Esophagus (tissue), 2 donors: ENCODE measurements at regions not wholly inside any gene's neighbourhood (a gene's known extent, or its start where the extent isn't known, plus 50 kb on each side); places are given as distances from the start of the nearest gene placed in this dataset.

Source experiments
- H3K27ac ChIP-seq, 2 donors: one replicate each; pipeline ENCODE4 v1.5.1; 2013; ENCODE audit warnings: low read depth in 2 of 2, mild to moderate bottlenecking in 2 of 2, inconsistent platforms in 1 of 2, low read length in 1 of 2, moderate library complexity in 1 of 2
- H3K27me3 ChIP-seq, 2 donors: one replicate each; pipeline ENCODE4 v1.6.1; 2013; ENCODE audit warnings: low read length in 2 of 2, control low read depth in 1 of 2, mild to moderate bottlenecking in 1 of 2; ENCODE audit not compliant: insufficient read depth in 2 of 2, control insufficient read depth in 1 of 2
- H3K36me3 ChIP-seq, 2 donors: one replicate each; pipeline ENCODE4 v1.6.1; 2013; ENCODE audit warnings: low read length in 1 of 2; ENCODE audit not compliant: control insufficient read depth in 2 of 2, insufficient read depth in 2 of 2
- H3K4me1 ChIP-seq, 2 donors: one replicate each; pipeline ENCODE4 v1.6.1; 2013; ENCODE audit warnings: low read length in 1 of 2; ENCODE audit not compliant: control insufficient read depth in 2 of 2, insufficient read depth in 2 of 2
- H3K4me3 ChIP-seq, 2 donors: one replicate each; pipeline ENCODE4 v1.5.1; 2013; ENCODE audit warnings: low read length in 2 of 2, mild to moderate bottlenecking in 2 of 2, low read depth in 1 of 2, moderate library complexity in 1 of 2
- H3K9me3 ChIP-seq, 2 donors: one replicate each; pipeline ENCODE4 v1.6.1; 2013; ENCODE audit warnings: mild to moderate bottlenecking in 2 of 2, low read depth in 1 of 2, low read length in 1 of 2, moderate library complexity in 1 of 2; ENCODE audit not compliant: control insufficient read depth in 2 of 2, insufficient read depth in 1 of 2
- WGBS, 2 donors: extraction: QIAGEN DNeasy Blood & Tissue Kit; methylation state at CpG; one replicate each; pipeline ENCODE4 v1.1.7; 2013; 5-methylcytosine and 5-hydroxymethylcytosine counted together
- donor health status: healthy with polysubstance abuse.
- donor health status: Bipolar disorder and iron deficiency.

GRCh38 chr5:2029206-2029605 lies 146.5 kb upstream of the IRX4 start:
- Histone ChIP-seq H3K9me3 (peaks cover 4% of the 10 kb centered on the region in 2 donors), H3K27ac (no peak overlapping the region), H3K36me3 (no peaks in the 10 kb centered on the region), H3K27me3 (peaks cover 0 to 3% of the 10 kb centered on the region in 2 donors), H3K4me3 (no peak overlapping the region), H3K4me1 (no peaks in the 10 kb centered on the region)
- 47 to 49% methylated on average over 4 of the region's 4 CpGs for WGBS, 2 donors

GRCh38 chr5:2027790-2028189 lies 145.1 kb upstream of the IRX4 start:
- Histone ChIP-seq H3K27ac (no peak overlapping the region), H3K9me3 (peaks cover 0 to 4% of the 10 kb centered on the region in 2 donors), H3K4me3 (no peak overlapping the region), H3K27me3 (no peaks in the 10 kb centered on the region), H3K36me3 (no peaks in the 10 kb centered on the region), H3K4me1 (peaks cover 0 to under 1% of the 10 kb centered on the region in 2 donors)
- 95 to 97% methylated on average over 2 of the region's 2 CpGs for WGBS, 2 donors

GRCh38 chr5:2024986-2025721 lies 142.4 kb upstream of the IRX4 start:
- 74 to 81% methylated on average over 13 of the region's 13 CpGs for WGBS, 2 donors
- Histone ChIP-seq H3K36me3 (no peaks in the 10 kb centered on the region), H3K27me3 (no peaks in the 10 kb centered on the region), H3K27ac (no peak overlapping the region), H3K4me1 (peaks cover 0 to 3% of the 10 kb centered on the region in 2 donors), H3K9me3 (no peaks in the 10 kb centered on the region), H3K4me3 (no peak overlapping the region)

- H3K27me3 ChIP-seq: no peaks in the 10 kb centered on the region
- H3K36me3 ChIP-seq: no peaks in the 10 kb centered on the region
- peaks cover 2 to 3% of the 10 kb centered on the region in 2 donors for H3K4me1 ChIP-seq
- no peak overlapping the region for H3K4me3 ChIP-seq
- H3K9me3 ChIP-seq: no peaks in the 10 kb centered on the region
- 33 to 46% methylated on average over 3 of the region's 3 CpGs for WGBS, 2 donors
- H3K27ac ChIP-seq: no peak overlapping the region
These were observed 140.5 kb upstream of the IRX4 start for GRCh38 chr5:2023196-2023595.

- Histone ChIP-seq H3K4me3 (no peak overlapping the region), H3K4me1 (peaks cover 2 to 3% of the 10 kb centered on the region in 2 donors), H3K36me3 (no peaks in the 10 kb centered on the region), H3K27ac (no peak overlapping the region), H3K9me3 (no peaks in the 10 kb centered on the region), H3K27me3 (no peaks in the 10 kb centered on the region)
- WGBS, 2 donors: 82 to 84% methylated on average over 5 of the region's 5 CpGs
These were observed 139.7 kb upstream of the IRX4 start for GRCh38 chr5:2022436-2022835.

- H3K36me3 ChIP-seq: no peaks in the 10 kb centered on the region
- H3K27me3 ChIP-seq: no peaks in the 10 kb centered on the region
- H3K4me1 ChIP-seq: peaks cover 2 to 3% of the 10 kb centered on the region in 2 donors
- no peak overlapping the region for H3K27ac ChIP-seq
- WGBS, 2 donors: 86% methylated on average over 14 of the region's 14 CpGs
- no peak overlapping the region for H3K4me3 ChIP-seq
- no peaks in the 10 kb centered on the region for H3K9me3 ChIP-seq
These were observed 138.9 kb upstream of the IRX4 start for GRCh38 chr5:2021484-2022176.

GRCh38 chr5:2020730-2021129 lies 138.0 kb upstream of the IRX4 start:
- no peaks in the 10 kb centered on the region for H3K36me3 ChIP-seq
- no peaks in the 10 kb centered on the region for H3K27me3 ChIP-seq
- H3K27ac ChIP-seq: no peak overlapping the region
- H3K4me1 ChIP-seq: peaks cover 2 to 3% of the 10 kb centered on the region in 2 donors
- H3K9me3 ChIP-seq: no peaks in the 10 kb centered on the region
- 67 to 81% methylated on average over 11 of the region's 11 CpGs for WGBS, 2 donors
- no peak overlapping the region for H3K4me3 ChIP-seq

GRCh38 chr5:2019716-2020115 lies 137.0 kb upstream of the IRX4 start:
- Histone ChIP-seq H3K27me3 (no peaks in the 10 kb centered on the region), H3K4me1 (peaks cover 2 to 3% of the 10 kb centered on the region in 2 donors), H3K9me3 (no peaks in the 10 kb centered on the region), H3K4me3 (no peak overlapping the region), H3K36me3 (no peaks in the 10 kb centered on the region), H3K27ac (no peak overlapping the region)
- 81 to 83% methylated on average over 9 of the region's 9 CpGs for WGBS, 2 donors

- H3K4me1 ChIP-seq: peaks cover 2 to 3% of the 10 kb centered on the region in 2 donors
- no peaks in the 10 kb centered on the region for H3K36me3 ChIP-seq
- H3K27ac ChIP-seq: no peak overlapping the region
- no peak overlapping the region for H3K4me3 ChIP-seq
- no peaks in the 10 kb centered on the region for H3K9me3 ChIP-seq
- no peaks in the 10 kb centered on the region for H3K27me3 ChIP-seq
- 48 to 63% methylated on average over 6 of the region's 6 CpGs for WGBS, 2 donors
These were observed 135.6 kb upstream of the IRX4 start for GRCh38 chr5:2018390-2018724.
